GM12873 (cell line): ENCODE measurements at regions not wholly inside any gene's neighbourhood (a gene's known extent, or its start where the extent isn't known, plus 50 kb on each side); places are given as distances from the start of the nearest gene placed in this dataset.

Experiments
- CTCF ChIP-seq: IDR thresholded peaks from 2 replicates; pipeline ENCODE4 v1.5.1; 2012; ENCODE audit warnings: low read depth, mild to moderate bottlenecking, moderate library complexity, low read length, control low read depth; ENCODE audit not compliant: insufficient read depth; ENCODE audit errors: missing control alignments

GRCh38 chr12:75656648-75657047, 145.2 kb upstream of the KRR1 start:
- TF ChIP-seq CTCF = no peak

GRCh38 chr12:75656210-75656609, 144.8 kb upstream of the KRR1 start:
- TF ChIP-seq CTCF = no peak

GRCh38 chr12:75655315-75655806, 144.0 kb upstream of the KRR1 start:
- no peak for TF ChIP-seq CTCF

GRCh38 chr12:75651342-75651695, 139.9 kb upstream of the KRR1 start:
- TF ChIP-seq CTCF = no peak

DNA sequence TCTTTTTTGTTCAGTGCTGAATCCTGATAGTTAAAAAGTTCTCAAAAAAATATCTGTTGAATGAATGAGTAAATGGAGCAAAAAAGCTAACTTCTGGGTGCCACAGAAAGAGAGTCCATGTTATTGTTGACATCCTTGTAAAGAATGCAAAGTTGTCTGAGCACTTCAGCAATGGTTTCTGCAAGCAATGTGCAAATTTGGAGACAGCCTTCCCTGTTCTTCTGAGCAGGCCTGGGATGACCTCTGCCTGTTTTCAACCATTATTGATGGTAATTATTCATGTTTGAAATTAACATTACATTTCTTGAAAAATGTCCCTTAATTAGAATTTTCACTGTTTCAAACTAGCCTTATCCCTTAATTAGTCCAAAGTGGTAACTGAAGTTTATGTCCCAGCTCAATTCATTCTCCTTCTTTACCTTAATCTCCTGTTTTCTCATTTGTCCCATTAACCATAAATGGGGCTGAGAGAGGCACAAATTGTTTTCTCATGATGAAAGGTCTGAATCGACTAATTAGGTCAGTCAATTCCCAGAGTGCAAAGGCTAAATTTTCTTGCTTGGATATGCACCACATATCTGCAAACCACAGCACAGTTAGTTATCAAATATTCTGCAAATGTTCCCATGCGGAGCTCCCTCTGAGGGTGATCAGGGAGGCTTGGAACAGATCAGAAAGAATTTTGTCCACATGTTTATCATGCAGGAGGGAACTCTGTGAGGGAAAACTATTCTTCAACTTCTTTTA, 139.4 kb upstream of the KRR1 start:
- TF ChIP-seq CTCF = no peak

DNA sequence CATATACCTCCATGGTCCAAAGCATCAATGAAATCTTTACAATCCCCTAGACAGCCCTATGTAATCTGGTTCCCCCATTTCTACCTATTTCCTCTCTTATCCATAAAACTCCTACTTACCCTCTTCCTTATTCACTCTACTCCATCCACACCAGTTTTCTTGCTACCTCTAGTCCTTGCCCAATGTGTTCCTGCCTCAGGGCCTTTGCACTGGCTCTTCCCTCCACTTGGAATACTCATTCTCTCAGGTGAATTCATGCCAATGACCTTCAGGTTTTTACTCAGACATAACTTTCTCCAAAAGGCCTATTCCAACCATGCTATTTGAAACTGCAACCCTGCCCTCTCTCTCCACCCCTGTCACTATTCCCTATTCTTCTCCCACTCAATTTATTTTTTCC, 138.7 kb upstream of the KRR1 start:
- TF ChIP-seq CTCF = no peak

DNA sequence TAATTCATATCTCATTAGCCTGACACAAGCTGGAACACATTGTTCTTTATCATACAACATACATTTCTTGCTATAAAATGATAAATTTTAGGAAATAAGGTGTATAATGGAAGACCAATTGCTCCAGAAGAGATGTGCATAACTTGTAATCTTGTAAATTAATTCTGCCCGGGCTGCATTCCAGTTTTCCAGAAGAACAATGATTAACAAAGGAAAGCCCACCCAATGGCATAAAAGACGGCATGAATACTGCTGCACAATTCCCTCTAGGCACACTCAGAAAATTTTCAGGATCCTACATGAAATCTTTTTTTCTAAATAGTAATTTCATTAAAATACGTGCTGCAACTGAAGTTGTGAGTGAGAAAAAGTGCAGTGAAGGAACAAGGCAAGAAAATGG, 137.4 kb upstream of the KRR1 start:
- no peak for TF ChIP-seq CTCF
